GM12878 (cell line): ENCODE measurements at regions not wholly inside any gene's neighbourhood (a gene's known extent, or its start where the extent isn't known, plus 50 kb on each side); places are given as distances from the start of the nearest gene placed in this dataset.

Source experiments
- ATAC-seq: fragments of 200-7000 bp; cut with Tn5 transposase; 3 replicates; pipeline ENCODE4 v1.9.1; 2020; ENCODE audit warnings: mild to moderate bottlenecking, moderate library complexity
- BruUV-seq: library from RNA; stranded (reverse); fragments of 400-500 nt; replicated peaks from 2 replicates; lab custom pipeline; 2021; lab: Mats Ljungman, UMichigan
- CTCF ChIA-PET: fragments of 300-600 bp; sonication (Branson Sonifier 250); formaldehyde crosslinking; extraction: SDS; loops from one replicate; lab custom pipeline; 2021; ENCODE audit warnings: inconsistent platforms; lab: Yijun Ruan, JAX
- POLR2A ChIA-PET: fragments of 350-600 bp; formaldehyde crosslinking; extraction: SDS; loops from one replicate; lab custom pipeline; 2021; ENCODE audit warnings: inconsistent platforms; lab: Charles Lee
- RAD21 ChIA-PET: fragments of 300-600 bp; sonication (Branson Sonifier 250); formaldehyde crosslinking; loops from one replicate; lab custom pipeline; 2023; ENCODE audit warnings: antibody characterized with exemption; ENCODE audit not compliant: unreplicated experiment; lab: Charles Lee
- SMC1A ChIA-PET: fragments of 300-600 bp; sonication (Branson Sonifier 250); formaldehyde crosslinking; loops from one replicate; lab custom pipeline; 2023; ENCODE audit not compliant: unreplicated experiment, uncharacterized antibody; lab: Charles Lee
- DNase-seq: peaks from one replicate; pipeline ENCODE4 v3.0.0-alpha.2; 2011; ENCODE audit warnings: low read depth, low spot score
- FAIRE-seq: peaks from 3 replicates; lab custom pipeline; 2011; peaks lifted over from hg19 to GRCh38; lab: Jason Lieb, UNC
- H2AFZ ChIP-seq: 2 replicates; pipeline ENCODE4 v1.6.0; 2011; ENCODE audit warnings: low read depth, low read length, control low read depth; ENCODE audit not compliant: control insufficient read depth
- H3K27ac ChIP-seq: 2 replicates; pipeline ENCODE4 v1.5.1; 2011; ENCODE audit warnings: control low read depth; ENCODE audit not compliant: control insufficient read depth, insufficient read depth
- H3K27me3 ChIP-seq, 2 experiments: replicated peaks in 1 of 2; 2 replicates each; pipeline versions ENCODE4 v1.6.0 to v1.6.1; 2011; ENCODE audit warnings: low read length in 1 of 2; ENCODE audit not compliant: control insufficient read depth in 2 of 2, insufficient read depth in 2 of 2
- H3K36me3 ChIP-seq, 2 experiments: 2 replicates each; pipeline ENCODE4 v1.5.1; 2011; ENCODE audit warnings: low read length in 1 of 2; ENCODE audit not compliant: control insufficient read depth in 2 of 2, insufficient read depth in 2 of 2
- H3K4me1 ChIP-seq: 2 replicates; pipeline ENCODE4 v1.6.1; 2011; ENCODE audit warnings: mild to moderate bottlenecking, low read length, moderate library complexity, mixed read lengths; ENCODE audit not compliant: control insufficient read depth, insufficient read depth
- H3K4me2 ChIP-seq: 2 replicates; pipeline ENCODE4 v1.6.0; 2011; ENCODE audit warnings: control low read depth; ENCODE audit not compliant: control insufficient read depth, insufficient read depth
- H3K4me3 ChIP-seq: fragments of 200-600 bp; sonication (generic); 2 replicates; pipeline ENCODE4 v1.5.1; 2016
- H3K79me2 ChIP-seq: 2 replicates; pipeline ENCODE4 v1.6.0; 2011; ENCODE audit warnings: low read length; ENCODE audit not compliant: control insufficient read depth, insufficient read depth
- H3K9ac ChIP-seq: 2 replicates; pipeline ENCODE4 v1.8.0; 2011; ENCODE audit warnings: low read length, control low read depth, mixed read lengths; ENCODE audit not compliant: control insufficient read depth, insufficient read depth
- H3K9me3 ChIP-seq: replicated peaks from 3 replicates; pipeline ENCODE4 v1.5.1; 2011; ENCODE audit warnings: mild to moderate bottlenecking, low read length; ENCODE audit not compliant: control insufficient read depth, insufficient read depth
- H4K20me1 ChIP-seq: 2 replicates; pipeline ENCODE4 v1.6.0; 2011; ENCODE audit not compliant: control insufficient read depth, insufficient read depth
- DPF2 ChIP-seq: fragments of 450-650 bp; IDR thresholded peaks from 2 replicates; pipeline ENCODE4 v1.6.1; 2017; ENCODE audit warnings: mild to moderate bottlenecking
- FOXK2 ChIP-seq: fragments of 450-650 bp; IDR thresholded peaks from 2 replicates; pipeline ENCODE4 v1.6.1; 2017; ENCODE audit warnings: mild to moderate bottlenecking, moderate library complexity
- MYC ChIP-seq: IDR thresholded peaks from 2 replicates; pipeline ENCODE4 v1.6.1; 2011; ENCODE audit warnings: mild to moderate bottlenecking, low read length, moderate library complexity, inconsistent platforms; ENCODE audit not compliant: insufficient read depth, insufficient replicate concordance, insufficient read length, severe bottlenecking
- RBBP5 ChIP-seq: fragments of 200-600 bp; sonication (generic); conservative IDR thresholded peaks from 2 replicates; pipeline ENCODE4 v1.6.1; 2016
- RFX5 ChIP-seq: IDR thresholded peaks from 2 replicates; pipeline ENCODE4 v1.6.1; 2011; ENCODE audit warnings: low read depth, low read length, improper control_type of control experiment
- SKIL ChIP-seq: fragments of 450-650 bp; IDR thresholded peaks from 2 replicates; pipeline ENCODE4 v1.6.1; 2017; ENCODE audit warnings: mild to moderate bottlenecking, low read depth, inconsistent platforms; ENCODE audit not compliant: poor library complexity, severe bottlenecking
- SMAD1 ChIP-seq: fragments of 450-650 bp; IDR thresholded peaks from 2 replicates; pipeline ENCODE4 v1.6.1; 2018; ENCODE audit warnings: mild to moderate bottlenecking, low read depth; ENCODE audit not compliant: partially characterized antibody
- TBL1XR1 ChIP-seq: IDR thresholded peaks from 2 replicates; pipeline ENCODE4 v1.6.1; 2012; ENCODE audit warnings: low read depth, low read length, improper control_type of control experiment
- ZZZ3 ChIP-seq: IDR thresholded peaks from 2 replicates; pipeline ENCODE4 v1.6.1; 2011; ENCODE audit warnings: low read depth; ENCODE audit not compliant: control insufficient read depth, insufficient read length
- WGBS: methylation state at CpG from one replicate; pipeline ENCODE4 v1.1.6; 2016; ENCODE audit warnings: low lambda C conversion rate; ENCODE audit not compliant: insufficient replicate concordance, insufficient coverage; ENCODE audit errors: missing lambda C conversion rate; 5-methylcytosine and 5-hydroxymethylcytosine counted together
- in situ Hi-C: fragments of 300-500 bp; cut with MboI; formaldehyde crosslinking; loops from 9 replicates; pipeline ENCODE4 v1.14.3; 2018; ENCODE audit warnings: mixed read lengths
- intact Hi-C: fragments of 100-400 bp; cut with micrococcal nuclease; formaldehyde crosslinking; loops from one replicate; pipeline ENCODE4 v1.14.2; 2022; ENCODE audit not compliant: unreplicated experiment

- H4K20me1 ChIP-seq, result no peaks in the 10 kb centered on the region
- TF ChIP-seq SMAD1 (no peak), TBL1XR1 (no peak), DPF2 (no peak), RFX5 (no peak)
- ChIA-PET POLR2A (no interaction called here), CTCF (no interaction called here), SMC1A (no interaction called here), RAD21 (no interaction called here)
- H3K4me3 ChIP-seq, result no peak overlapping the region
- no peak for ATAC-seq
- no peak for DNase-seq
- WGBS, result 3% methylated on average over 11 of the region's 17 CpGs
- no peak overlapping the region for H3K27ac ChIP-seq
- no peaks in the 10 kb centered on the region for H3K9me3 ChIP-seq
- no peaks in the 10 kb centered on the region for H3K36me3 ChIP-seq
- intact Hi-C loops (no loop called here), in situ Hi-C loops (no loop called here)
- H2AFZ ChIP-seq, result no peak overlapping the region
- H3K9ac ChIP-seq, result no peak overlapping the region
- H3K27me3 ChIP-seq, result peaks cover 0 to 2% of the 10 kb centered on the region in 2 experiments; a peak in 1 of 4 replicates
- FAIRE-seq, result no peak
- no peaks in the 10 kb centered on the region for H3K4me1 ChIP-seq
- no peaks in the 10 kb centered on the region for H3K79me2 ChIP-seq
- H3K4me2 ChIP-seq, result no peak overlapping the region
- no TSS peak for BruUV-seq
Observed at GRCh38 chr2:128408349-128409305, 90.0 kb upstream of the HS6ST1 start.

- no peaks in the 10 kb centered on the region for H3K9me3 ChIP-seq
- no peaks in the 10 kb centered on the region for H4K20me1 ChIP-seq
- no peak overlapping the region for H3K9ac ChIP-seq
- H3K79me2 ChIP-seq, result no peaks in the 10 kb centered on the region
- H3K4me1 ChIP-seq, result no peaks in the 10 kb centered on the region
- POLR2A ChIA-PET, result no interaction called here
- no peak overlapping the region for H2AFZ ChIP-seq
- in situ Hi-C loops, result no loop called here
- ATAC-seq, result no peak
- intact Hi-C loops, result no loop called here
- no peak overlapping the region for H3K27ac ChIP-seq
- no peak for DNase-seq
- CTCF ChIA-PET, result no interaction called here
- no peaks in the 10 kb centered on the region for H3K36me3 ChIP-seq
- SMC1A ChIA-PET, result no interaction called here
- 0 out of 4 replicates have a peak, but pooled peaks cover 0 to 2% of the 10 kb centered on the region in 2 experiments for H3K27me3 ChIP-seq
- BruUV-seq, result no TSS peak
- WGBS, result 30% methylated on average over 9 of the region's 9 CpGs
- no peak overlapping the region for H3K4me2 ChIP-seq
- FAIRE-seq, result no peak
- no peak overlapping the region for H3K4me3 ChIP-seq
- RAD21 ChIA-PET, result no interaction called here
- TF ChIP-seq RBBP5 (no peak), ZZZ3 (no peak), FOXK2 (no peak), MYC (no peak), RFX5 (no peak), SKIL (no peak)
Observed at GRCh38 chr2:128409326-128410034, 90.8 kb upstream of the HS6ST1 start.
